GM23248 (cell line): ENCODE measurements at regions not wholly inside any gene's neighbourhood (a gene's known extent, or its start where the extent isn't known, plus 50 kb on each side); places are given as distances from the start of the nearest gene placed in this dataset.

ENCODE experiments used
- EZH2 ChIP-seq: fragments of 200-600 bp; sonication (generic); IDR thresholded peaks from 2 replicates; pipeline ENCODE4 v1.6.1; 2018; ENCODE audit warnings: antibody characterized with exemption, mild to moderate bottlenecking; ENCODE audit not compliant: insufficient read depth, poor library complexity, severe bottlenecking
- EZH2phosphoT487 ChIP-seq: fragments of 200-600 bp; sonication (generic); IDR thresholded peaks from 2 replicates; pipeline ENCODE4 v1.6.1; 2018; ENCODE audit warnings: antibody characterized with exemption, moderate library complexity, mild to moderate bottlenecking, low read depth; ENCODE audit not compliant: insufficient read depth

GRCh38 chr10:121152935-121153334, 301.8 kb downstream of the WDR11 start:
- no peak for TF ChIP-seq EZH2
- no peak for TF ChIP-seq EZH2phosphoT487
